Ovary (tissue), 3 donors: ENCODE measurements at regions not wholly inside any gene's neighbourhood (a gene's known extent, or its start where the extent isn't known, plus 50 kb on each side); places are given as distances from the start of the nearest gene placed in this dataset.

Experiments
- CTCF ChIP-seq, 3 donors: fragments of 450-650 bp in 2 of 3; fragments of 200-600 bp in 1 of 3; IDR thresholded peaks; one replicate each; pipeline versions ENCODE4 v1.5.1 to v1.8.0; 2016 to 2022; ENCODE audit warnings: antibody characterized with exemption in 3 of 3, mild to moderate bottlenecking in 1 of 3
- EP300 ChIP-seq: sonication (generic); formaldehyde crosslinking; IDR thresholded peaks from one replicate; pipeline ENCODE4 v1.6.1; 2017; ENCODE audit warnings: antibody characterized with exemption
- POLR2A ChIP-seq: fragments of 450-650 bp; IDR thresholded peaks from one replicate; pipeline ENCODE4 v1.6.1; 2017; ENCODE audit warnings: antibody characterized with exemption, mild to moderate bottlenecking, moderate library complexity
- donor health status: DM: no; HTN: no; CAD: no.

- TF ChIP-seq CTCF (IDR thresholded peaks at IDR 0.05) = no peak
- no peak for TF ChIP-seq POLR2A
- TF ChIP-seq EP300 = no peak
Measured at GRCh38 chr12:67446716-67447115, 177.6 kb downstream of the CAND1 start.
